ENCODE measurements at regions not wholly inside any gene's neighbourhood (a gene's known extent, or its start where the extent isn't known, plus 50 kb on each side); places are given as distances from the start of the nearest gene placed in this dataset.

GRCh38 chr6:103264020-103264419 is 1595.7 kb downstream of the HACE1 start:
- FAIRE-seq = no peak

GRCh38 chr6:103255132-103255531 is 1604.6 kb downstream of the HACE1 start:
- FAIRE-seq = no peak

DNA sequence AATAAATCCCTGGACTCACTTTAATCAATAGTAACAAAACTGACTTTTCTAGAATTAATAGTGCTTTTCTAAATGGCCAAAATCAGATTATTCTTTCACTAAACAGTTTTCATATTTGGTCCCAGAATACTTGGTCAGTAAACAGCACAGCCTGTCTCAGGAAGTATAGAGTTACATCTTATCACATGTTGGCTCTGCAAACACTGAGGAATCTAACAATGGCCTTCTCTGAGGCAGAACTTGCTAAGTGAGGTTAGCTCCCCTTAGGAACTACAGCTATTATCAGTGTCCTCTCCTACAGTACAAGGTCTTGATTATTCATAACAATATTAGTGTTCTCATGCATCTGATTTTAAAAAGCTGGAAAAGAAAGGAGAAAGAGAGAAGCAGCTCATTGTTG is 1622.8 kb downstream of the HACE1 start:
- FAIRE-seq = no peak

GRCh38 chr6:103231181-103231580 is 1628.5 kb downstream of the HACE1 start:
- no peak for FAIRE-seq

- FAIRE-seq = no peak
Measured at GRCh38 chr6:103215847-103216246, 1643.9 kb downstream of the HACE1 start.

GRCh38 chr6:103210686-103211085 is 1649.0 kb downstream of the HACE1 start:
- no peak for FAIRE-seq

DNA sequence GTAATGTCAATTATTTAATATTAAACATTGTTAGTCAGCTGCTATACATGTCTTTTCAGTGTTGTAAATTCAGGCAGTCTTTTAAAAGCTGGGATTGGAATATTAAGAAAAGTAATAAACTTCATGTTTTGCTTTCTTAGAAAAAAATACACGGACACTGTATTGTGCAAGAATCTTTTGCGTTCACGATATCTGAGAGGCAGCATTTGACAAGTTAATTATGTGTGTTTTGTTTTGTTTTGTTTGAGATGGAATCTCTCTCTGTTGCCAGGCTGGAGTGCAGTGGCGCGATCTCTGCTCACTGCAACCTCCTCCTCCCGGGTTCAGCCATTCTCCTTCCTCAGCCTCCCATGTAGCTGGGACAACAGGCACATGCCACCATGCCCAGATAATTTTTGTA is 1661.3 kb downstream of the HACE1 start:
- FAIRE-seq = no peak

GRCh38 chr6:103193413-103193812 is 1666.3 kb downstream of the HACE1 start:
- no peak for FAIRE-seq

DNA sequence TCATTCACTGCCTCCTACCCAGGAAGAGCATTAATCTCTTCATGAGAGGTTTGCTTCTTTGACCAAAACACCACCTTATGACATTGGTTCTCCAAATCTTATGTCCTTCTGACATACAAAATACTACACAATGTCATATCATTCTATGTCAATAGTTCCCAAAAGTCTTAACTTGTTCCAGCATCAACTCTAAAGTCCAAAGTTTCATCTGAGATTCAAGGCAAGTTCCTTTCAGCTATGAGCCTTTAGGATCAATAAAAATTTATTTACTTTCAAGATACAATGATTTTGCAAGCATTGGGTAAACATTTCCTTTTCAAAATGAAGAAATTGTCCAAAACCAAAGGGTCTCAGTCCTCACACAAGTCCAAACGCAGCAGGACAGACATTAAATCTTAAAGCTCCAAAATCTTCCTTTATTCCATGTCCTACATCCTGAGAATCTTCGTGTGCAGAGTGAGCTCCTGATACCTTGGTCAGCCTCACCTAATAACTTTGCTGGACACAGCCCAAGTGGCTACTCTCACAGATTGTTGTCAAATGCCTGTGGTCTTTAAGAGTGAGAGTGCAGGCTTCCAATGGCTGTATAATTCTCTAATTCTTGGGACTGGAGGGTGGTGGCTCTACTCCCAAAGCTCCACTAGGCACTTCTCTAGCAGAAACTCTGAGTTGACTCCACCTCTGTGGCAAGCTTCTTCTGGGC is 1668.2 kb downstream of the HACE1 start:
- no peak for FAIRE-seq

- FAIRE-seq = no peak
Measured at GRCh38 chr6:103184776-103185175, 1674.9 kb downstream of the HACE1 start.

DNA sequence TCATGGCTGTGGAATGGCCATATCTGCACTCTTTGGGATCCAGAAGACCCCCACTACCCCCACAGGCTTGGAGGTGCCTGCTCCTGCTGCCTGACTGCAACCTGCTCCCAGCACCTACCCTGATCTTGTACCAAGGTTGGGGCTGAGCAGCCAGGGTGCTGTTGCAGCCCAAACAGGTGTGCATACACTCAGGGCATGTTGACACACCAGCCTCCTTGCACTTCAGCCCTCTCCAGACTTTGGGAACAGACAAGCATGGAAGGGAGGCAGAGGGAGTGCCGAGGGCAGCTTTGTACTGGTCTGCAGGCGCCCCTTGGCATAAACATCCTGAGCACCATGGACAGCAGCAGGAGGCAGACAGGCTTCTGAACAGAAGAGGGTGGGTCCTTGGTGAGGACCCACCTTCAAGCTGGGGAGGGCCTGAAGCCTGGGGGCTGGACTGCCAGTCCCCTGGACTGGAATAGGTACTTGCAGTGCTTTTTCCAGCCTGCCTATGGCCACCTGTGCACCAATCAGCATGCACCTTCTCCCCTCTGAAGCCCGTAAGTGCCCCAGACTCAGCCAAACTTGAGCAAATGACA is 1675.8 kb downstream of the HACE1 start:
- no peak for FAIRE-seq

DNA sequence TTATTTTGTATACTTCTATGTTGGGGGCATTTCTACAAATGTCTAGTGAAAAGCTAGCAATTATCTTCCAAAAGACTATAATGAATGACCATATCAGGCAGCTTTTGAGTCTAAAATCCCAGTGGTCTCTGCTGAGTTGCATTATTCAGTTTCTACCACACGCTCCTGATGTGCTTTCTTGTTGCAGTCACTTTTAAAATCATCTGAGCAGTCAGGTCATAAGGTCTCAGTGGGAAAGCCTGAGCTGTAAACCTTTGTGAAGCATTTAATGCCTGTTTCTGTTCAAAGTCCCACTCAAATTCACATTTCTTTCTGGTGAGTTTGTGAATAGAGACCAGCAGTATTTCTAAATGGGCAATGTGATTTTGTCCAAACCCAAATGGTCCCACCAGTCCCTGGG is 1681.5 kb downstream of the HACE1 start:
- FAIRE-seq = no peak

- no peak for FAIRE-seq
Measured at GRCh38 chr6:103177791-103178190, 1681.9 kb downstream of the HACE1 start.

GRCh38 chr6:103175056-103175455 is 1684.7 kb downstream of the HACE1 start:
- FAIRE-seq = no peak

DNA sequence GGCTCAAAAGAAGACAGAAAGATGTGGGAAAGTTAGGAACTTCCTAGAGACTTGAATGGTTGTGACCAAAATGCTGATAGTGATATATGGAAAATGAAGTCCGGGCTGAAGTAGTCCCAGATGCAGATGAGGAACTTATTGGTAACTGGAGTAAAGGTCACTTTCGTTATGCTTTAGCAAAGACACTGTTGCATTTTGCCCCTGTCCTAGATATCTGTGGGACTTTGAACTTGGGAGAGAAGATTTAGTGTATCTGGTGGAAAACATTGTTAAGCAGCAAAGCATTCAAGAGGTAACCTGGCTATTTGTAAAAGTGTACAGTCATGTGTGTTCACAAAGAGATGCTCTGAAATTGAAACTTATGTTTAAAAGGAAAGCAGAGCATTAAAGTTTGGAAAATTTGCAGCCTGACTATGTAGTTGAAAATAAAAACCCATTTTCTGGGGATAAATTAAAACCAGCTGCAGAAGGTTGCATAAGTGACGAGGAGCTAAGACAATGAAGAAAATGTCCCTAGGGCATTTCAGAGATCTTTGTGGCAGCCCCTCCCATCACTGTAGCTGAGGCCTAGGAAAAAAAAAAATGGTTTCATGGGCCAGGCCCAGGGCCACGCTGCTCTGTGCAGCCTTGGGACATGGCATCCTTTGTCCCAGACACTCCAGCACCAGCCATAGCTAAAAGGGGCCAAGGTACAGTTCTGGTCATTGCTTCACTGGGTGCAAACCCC is 1692.2 kb downstream of the HACE1 start:
- no peak for FAIRE-seq

- no peak for FAIRE-seq
Measured at GRCh38 chr6:103154779-103155572, 1704.7 kb downstream of the HACE1 start.

DNA sequence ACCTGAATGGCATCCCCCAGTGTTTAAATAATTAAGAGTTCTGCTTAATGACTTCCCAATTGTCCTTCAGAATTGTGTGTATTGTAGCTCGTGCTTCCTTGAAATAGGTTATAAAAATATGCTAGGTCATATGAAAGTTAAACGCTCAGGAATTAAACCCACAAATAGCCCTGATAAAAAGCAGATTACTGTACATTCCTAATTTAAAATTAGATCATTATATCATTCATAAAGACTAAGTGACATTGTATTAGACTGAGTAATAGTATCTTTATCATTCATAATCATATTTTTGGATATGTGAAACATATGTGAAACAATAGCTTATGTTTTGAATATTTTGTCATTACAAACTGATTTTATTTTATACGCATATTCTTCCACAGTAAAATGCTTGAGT is 1706.7 kb downstream of the HACE1 start:
- no peak for FAIRE-seq

DNA sequence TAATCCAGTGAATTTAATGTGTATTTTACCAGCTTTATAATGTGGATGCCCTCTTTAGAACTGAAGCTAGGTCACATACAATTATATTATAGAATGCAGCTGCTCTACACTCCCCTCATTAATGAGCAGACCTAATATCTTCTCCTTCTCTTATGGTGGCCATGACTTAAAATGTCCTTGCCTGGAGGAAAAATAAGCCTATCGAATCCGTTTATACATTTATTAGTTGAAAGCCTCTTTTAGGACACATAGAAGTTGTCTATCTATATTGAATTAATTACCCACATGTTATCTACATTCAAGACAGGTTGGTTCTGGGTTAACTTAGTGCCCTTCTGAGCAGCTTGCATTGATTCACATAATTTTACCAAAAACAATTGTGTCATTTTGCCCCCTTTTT is 1716.8 kb downstream of the HACE1 start:
- FAIRE-seq = no peak

- FAIRE-seq = no peak
Measured at GRCh38 chr6:103140308-103141027, 1719.3 kb downstream of the HACE1 start.

DNA sequence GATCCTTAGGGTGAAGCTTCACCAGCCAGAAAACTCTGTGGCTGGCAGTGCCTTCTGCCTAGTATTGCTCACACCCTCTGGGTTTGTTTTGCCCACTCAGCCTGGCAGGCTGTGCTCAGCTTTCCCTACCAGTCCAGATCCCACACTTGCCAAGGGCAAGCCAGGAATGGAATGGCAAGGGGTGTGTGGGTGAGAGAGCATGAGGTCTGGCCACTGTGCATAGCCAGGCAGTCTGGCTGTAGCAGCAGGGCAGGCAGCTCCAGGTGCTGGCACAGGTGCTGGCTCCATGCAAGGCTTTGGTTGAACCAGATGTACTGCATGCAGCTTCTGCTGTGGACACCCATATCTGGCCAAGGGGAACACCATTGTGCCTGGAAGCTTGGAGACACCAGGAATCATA is 1720.3 kb downstream of the HACE1 start:
- FAIRE-seq = no peak

GRCh38 chr6:103124471-103124870 is 1731.0 kb downstream of the GRIK2 start:
- FAIRE-seq = no peak

GRCh38 chr6:103122766-103123601 is 1729.5 kb downstream of the GRIK2 start:
- FAIRE-seq = no peak

Measured in colon (tissue), 2 donors.